ENCODE measurements at regions not wholly inside any gene's neighbourhood (a gene's known extent, or its start where the extent isn't known, plus 50 kb on each side); places are given as distances from the start of the nearest gene placed in this dataset.

DNA sequence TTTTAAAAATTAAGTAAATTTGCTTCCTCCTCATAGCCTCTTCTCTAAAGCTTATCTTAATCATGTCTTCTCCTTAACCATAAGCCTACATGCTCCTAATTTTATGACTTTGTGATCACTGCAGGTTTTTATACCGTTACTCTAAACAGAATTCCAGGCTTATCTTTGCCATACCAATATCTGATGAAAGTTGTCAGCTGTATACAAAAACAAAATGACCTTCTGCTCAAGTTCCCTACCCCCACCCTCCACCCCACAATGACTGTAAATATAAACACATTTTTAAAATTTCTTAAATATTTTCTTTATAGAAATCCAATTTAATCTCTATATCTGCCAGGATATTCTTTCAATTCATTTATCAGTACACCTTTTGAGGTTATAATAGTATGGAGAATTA is 60.5 kb upstream of the SGK1 start:
- TF ChIP-seq EZH2phosphoT487 (IDR thresholded peaks at IDR 0.05; ENCODE audit: insufficient read depth, low read depth): no peak
- TF ChIP-seq EZH2 (IDR thresholded peaks at IDR 0.05; ENCODE audit: insufficient read depth, poor library complexity, severe bottlenecking): no peak
